ENCODE measurements at regions not wholly inside any gene's neighbourhood (a gene's known extent, or its start where the extent isn't known, plus 50 kb on each side); places are given as distances from the start of the nearest gene placed in this dataset.

DNA sequence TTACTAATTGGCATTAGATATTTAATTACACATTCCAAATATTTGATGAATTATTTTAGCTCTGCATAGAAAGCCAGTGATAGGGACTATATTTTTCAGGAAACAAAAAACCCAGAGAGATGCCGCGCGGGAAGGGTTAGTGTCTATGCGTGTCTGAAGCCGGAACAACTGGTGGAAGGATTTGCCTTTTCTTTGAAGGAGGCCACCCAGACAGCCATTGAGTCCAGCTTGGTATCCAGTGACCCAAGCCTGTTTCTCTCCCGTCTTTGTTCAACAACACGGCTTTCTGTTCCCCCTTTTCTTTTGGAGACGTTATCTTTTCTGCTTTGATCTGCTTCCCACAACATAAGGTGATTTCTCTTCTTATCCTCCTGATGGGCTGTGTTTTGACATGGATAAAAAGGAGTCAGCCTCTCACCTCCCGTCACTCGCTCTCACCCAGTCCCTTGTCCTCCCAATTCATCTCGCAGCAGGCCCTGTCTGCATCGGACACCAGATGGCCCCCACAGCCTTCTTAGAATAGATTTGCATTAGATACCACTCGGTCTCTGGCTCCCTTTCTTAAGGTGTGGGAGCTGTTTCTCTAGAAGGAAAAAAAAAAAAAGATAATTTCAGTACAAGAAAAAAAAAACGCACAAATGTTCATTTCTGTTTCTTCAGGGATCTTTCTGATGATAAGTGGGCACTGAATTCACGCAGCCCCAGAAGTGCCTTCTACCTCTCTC, 361.8 kb downstream of the ZNF536 start:
- no peak overlapping the region for H3K4me3 ChIP-seq (ENCODE audit: control insufficient read depth, low read depth, low read length)
- DNase-seq (ENCODE audit: low read depth): no peak
- TF ChIP-seq, protein P1, sequence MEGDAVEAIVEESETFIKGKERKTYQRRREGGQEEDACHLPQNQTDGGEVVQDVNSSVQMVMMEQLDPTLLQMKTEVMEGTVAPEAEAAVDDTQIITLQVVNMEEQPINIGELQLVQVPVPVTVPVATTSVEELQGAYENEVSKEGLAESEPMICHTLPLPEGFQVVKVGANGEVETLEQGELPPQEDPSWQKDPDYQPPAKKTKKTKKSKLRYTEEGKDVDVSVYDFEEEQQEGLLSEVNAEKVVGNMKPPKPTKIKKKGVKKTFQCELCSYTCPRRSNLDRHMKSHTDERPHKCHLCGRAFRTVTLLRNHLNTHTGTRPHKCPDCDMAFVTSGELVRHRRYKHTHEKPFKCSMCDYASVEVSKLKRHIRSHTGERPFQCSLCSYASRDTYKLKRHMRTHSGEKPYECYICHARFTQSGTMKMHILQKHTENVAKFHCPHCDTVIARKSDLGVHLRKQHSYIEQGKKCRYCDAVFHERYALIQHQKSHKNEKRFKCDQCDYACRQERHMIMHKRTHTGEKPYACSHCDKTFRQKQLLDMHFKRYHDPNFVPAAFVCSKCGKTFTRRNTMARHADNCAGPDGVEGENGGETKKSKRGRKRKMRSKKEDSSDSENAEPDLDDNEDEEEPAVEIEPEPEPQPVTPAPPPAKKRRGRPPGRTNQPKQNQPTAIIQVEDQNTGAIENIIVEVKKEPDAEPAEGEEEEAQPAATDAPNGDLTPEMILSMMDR (IDR thresholded peaks at IDR 0.05; ENCODE audit: control insufficient read depth, insufficient read depth, low read depth, low read length, missing control alignments): no peak

DNA sequence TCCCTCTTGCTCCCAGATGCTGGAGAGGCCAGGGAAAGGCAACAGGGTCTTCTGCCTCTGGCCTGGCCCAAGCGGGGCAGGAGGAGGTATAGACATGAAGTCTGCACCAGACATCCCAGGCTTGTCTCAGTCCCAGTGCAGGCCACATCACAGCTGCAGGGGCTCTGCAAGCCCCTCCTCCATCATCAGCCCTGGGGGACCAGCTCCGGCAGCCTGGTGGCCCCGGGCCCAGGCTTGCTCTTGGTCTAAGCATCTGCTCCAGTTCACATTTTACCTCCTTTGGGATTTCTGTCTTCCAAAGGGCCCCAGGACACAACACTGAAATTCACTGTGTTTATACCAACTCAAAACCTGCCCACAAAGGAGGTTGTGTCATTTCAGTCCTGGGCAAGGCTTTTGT, 359.4 kb downstream of the ZNF536 start:
- no peak overlapping the region for H3K4me3 ChIP-seq (ENCODE audit: control insufficient read depth, low read depth, low read length)
- DNase-seq (ENCODE audit: low read depth): no peak
- TF ChIP-seq, protein P1 (IDR thresholded peaks at IDR 0.05; ENCODE audit: control insufficient read depth, insufficient read depth, low read depth, low read length, missing control alignments): no peak

DNA sequence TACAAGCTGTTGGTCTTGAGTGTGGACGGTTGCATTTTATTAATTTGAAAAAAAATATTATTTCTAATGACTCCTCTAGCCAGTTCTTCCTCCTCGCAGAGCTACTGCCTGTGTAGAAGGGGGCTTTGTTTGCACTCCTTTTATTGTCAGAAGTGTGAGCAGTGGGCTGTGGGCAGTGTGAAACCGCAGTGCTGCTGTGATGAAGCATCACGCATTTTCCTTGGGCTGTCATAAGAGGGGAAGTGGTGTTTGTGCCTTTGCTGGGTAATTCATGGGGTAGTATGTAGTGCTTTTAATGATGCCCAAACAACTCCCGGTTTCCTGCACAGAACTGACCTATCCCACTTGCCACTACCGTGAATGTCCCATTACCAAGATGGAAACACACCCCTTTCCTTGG, 357.3 kb downstream of the ZNF536 start:
- no peak for DNase-seq (ENCODE audit: low read depth)
- H3K4me3 ChIP-seq (ENCODE audit: control insufficient read depth, low read depth, low read length): no peak overlapping the region
- TF ChIP-seq, protein P1 (IDR thresholded peaks at IDR 0.05; ENCODE audit: control insufficient read depth, insufficient read depth, low read depth, low read length, missing control alignments): no peak

DNA sequence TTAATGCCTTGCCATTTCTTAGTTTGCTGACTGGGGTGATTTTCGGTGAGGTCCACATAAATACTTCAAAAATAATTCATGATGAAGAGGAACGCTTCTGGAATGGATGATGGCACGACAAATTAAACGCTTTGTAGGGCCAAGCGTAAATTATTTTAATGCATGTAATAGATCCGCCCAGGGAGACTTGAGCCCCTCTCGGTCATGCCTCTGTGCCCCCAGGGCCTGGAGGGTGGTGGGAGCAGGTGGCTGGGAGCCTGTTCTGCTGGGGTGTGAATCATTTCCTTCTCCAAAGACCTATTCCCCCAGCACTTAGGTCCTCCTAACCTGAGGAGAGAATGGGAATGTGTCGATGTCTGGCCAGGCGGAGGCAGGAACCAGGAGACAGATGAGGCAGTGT, 350.6 kb downstream of the ZNF536 start:
- no peak for DNase-seq (ENCODE audit: low read depth)
- TF ChIP-seq, protein P1 (IDR thresholded peaks at IDR 0.05; ENCODE audit: control insufficient read depth, insufficient read depth, low read depth, low read length, missing control alignments): no peak
- H3K4me3 ChIP-seq (ENCODE audit: control insufficient read depth, low read depth, low read length): no peak overlapping the region

DNA sequence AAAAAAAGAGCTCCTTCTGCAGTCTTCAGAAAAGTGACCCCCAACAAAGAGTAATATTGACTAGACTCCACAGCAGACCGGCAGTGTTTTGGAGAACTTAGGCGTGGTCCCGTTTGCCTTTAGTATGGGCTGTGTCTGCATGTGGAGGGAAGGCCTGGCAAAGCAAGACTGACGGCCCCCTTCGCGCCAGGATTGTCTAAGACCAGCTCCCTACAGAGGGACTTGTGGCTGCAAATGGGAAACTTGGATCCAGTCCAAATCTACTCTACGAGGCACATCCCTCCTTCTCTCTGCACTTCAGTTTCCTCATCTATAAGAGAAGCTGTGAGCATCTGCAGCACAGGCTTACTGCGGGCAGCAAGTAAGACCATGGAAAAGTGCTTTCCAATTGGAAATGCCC, 350.0 kb downstream of the ZNF536 start:
- no peak overlapping the region for H3K4me3 ChIP-seq (ENCODE audit: control insufficient read depth, low read depth, low read length)
- TF ChIP-seq, protein P1 (IDR thresholded peaks at IDR 0.05; ENCODE audit: control insufficient read depth, insufficient read depth, low read depth, low read length, missing control alignments): no peak
- no peak for DNase-seq (ENCODE audit: low read depth)

DNA sequence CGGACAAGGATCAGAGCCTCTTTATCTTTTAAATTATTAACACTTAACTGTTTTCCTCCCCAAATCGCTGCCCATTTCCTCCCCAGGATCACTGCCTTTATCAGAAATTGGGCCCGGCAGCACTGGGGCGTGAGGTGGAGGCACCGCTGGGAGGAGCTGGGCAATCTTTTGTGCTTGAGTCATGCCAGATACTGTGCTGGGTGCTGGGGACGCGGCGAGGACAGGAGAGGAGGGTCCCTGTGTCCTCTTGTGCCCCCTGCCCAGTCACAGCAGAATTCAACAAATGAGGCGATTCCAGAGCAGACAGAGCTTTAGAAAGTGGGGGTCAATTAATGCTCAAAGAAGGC, 347.8 kb downstream of the ZNF536 start:
- peak overlapping the region; percentile 63 for H3K4me3 ChIP-seq (ENCODE audit: control insufficient read depth, low read depth, low read length)
- DNase-seq (ENCODE audit: low read depth): no peak
- TF ChIP-seq, protein P1 (IDR thresholded peaks at IDR 0.05; ENCODE audit: control insufficient read depth, insufficient read depth, low read depth, low read length, missing control alignments): no peak
